Glomerular endothelial cell (primary cell): ENCODE measurements at regions not wholly inside any gene's neighbourhood (a gene's known extent, or its start where the extent isn't known, plus 50 kb on each side); places are given as distances from the start of the nearest gene placed in this dataset.

Experiments
- DNase-seq: peaks from one replicate; pipeline ENCODE4 v3.0.0-alpha.2; 2011; ENCODE audit warnings: low read depth, low spot score; ENCODE audit errors: extremely low read depth

GRCh38 chr6:109235481-109236038 lies 140.3 kb downstream of the CEP57L1 start:
- no peak for DNase-seq

GRCh38 chr6:109230453-109230852 lies 135.1 kb downstream of the CEP57L1 start:
- DNase-seq, result no peak

DNA sequence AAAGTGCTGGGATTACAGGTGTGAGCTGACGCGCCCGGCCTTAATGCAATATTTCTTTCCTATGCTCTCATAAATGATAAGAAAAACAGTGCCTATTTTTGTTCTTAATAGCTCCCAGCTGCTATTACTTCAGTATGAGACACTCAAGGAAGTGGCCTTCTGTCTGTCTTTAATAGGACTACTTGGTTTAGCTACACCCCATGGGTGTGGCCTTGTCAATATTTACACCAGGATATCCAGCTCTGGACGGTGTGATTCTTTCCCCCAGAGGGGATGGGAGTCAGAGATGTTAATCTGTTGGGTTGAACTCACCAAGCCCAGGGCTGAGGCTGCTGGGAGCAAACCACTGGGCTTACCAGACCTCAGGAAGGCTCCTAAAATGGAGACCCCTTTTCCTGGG lies 134.2 kb downstream of the CEP57L1 start:
- no peak for DNase-seq

GRCh38 chr6:109227646-109228045 lies 132.3 kb downstream of the CEP57L1 start:
- no peak for DNase-seq

- DNase-seq, result no peak
Measured at GRCh38 chr6:109226353-109226752, 131.0 kb downstream of the CEP57L1 start.

DNA sequence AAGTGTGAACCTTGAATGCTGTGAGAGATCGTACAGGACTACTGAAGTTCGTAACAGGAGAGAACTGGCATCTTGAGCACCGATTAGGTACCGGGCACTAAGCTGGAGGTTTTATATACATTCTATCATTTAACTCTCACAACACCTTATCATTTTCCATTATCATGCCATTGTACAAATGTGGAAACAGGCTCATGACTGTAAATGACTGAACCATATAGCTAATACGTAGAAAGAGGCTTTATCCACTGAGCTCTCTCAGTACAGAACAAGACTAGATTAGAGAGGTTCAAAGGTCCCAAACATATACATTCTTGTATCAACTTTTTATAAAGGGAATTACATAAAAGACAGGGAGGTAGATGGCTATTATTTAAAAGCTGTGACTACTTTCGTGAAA lies 130.6 kb downstream of the CEP57L1 start:
- no peak for DNase-seq

GRCh38 chr6:109224994-109225393 lies 129.7 kb downstream of the CEP57L1 start:
- DNase-seq, result no peak

GRCh38 chr6:109224107-109224875 lies 129.0 kb downstream of the CEP57L1 start:
- no peak for DNase-seq

DNA sequence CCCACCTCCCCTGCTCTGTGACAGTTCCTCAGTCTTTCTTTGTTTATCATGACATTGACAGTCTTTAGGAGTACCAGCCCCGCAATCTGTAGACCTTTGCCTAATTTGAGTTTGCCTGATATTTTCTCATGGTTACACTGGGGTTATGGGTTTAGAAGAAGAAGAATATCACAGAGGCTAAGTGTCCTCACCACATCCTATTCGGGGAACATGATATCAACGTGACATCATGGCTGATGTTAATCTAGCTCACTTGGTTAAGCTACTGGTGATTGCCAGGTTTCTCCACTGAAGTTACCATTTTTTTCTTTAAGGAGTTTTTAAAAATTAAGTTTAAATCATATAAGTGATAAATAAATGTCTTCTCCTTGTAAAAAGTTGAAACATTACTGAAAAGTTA lies 127.5 kb downstream of the CEP57L1 start:
- DNase-seq, result no peak

DNA sequence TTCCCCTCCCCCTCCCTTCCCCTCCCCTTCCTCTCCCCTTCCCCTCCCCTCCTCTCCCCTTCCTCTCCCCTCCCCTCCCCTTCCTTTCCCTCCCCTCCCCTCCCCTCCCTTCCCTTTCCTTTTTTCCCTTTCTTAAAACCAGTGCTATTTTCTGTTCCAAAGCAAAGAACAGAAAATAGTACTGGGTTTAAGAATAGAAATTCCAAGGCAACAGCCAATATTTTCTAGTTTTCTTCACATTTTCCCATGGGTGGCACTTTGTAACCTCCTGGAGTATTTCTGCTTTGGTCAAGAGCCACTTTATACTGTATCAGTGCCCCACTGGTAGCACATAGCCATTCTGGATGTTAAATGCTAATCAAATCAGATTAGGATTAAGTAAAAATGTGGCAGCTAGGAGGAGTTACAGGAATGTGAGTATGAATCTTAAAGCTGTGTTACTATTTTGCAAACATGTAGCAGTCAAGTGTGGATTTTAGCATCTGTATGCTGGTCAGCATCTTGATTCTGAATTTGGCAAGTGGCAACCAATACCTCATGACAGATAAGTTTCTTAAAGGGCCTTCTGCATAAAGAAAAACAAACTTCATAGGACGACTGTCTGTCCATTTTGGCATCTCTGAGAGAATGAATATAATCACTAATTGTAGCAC lies 126.4 kb downstream of the CEP57L1 start:
- DNase-seq, result no peak
